ENCODE measurements at regions not wholly inside any gene's neighbourhood (a gene's known extent, or its start where the extent isn't known, plus 50 kb on each side); places are given as distances from the start of the nearest gene placed in this dataset.

- intact Hi-C loops (cut with DNase I; ENCODE audit: low total_unique reads): no loop called here
- TF ChIP-seq POLR2A (IDR thresholded peaks at IDR 0.05) (no peak), CTCF (IDR thresholded peaks at IDR 0.05) (no peak)
- H3K4me3 ChIP-seq (ENCODE audit: low read depth, poor library complexity, severe bottlenecking): no peak overlapping the region
- 56 to 64% methylated on average over 5 of the region's 5 CpGs for WGBS, 2 donors
- no peak for DNase-seq (ENCODE audit: low spot score in 2 of 2)
Measured at GRCh38 chr1:56375326-56375804, 204.0 kb downstream of the PLPP3 start.

DNA sequence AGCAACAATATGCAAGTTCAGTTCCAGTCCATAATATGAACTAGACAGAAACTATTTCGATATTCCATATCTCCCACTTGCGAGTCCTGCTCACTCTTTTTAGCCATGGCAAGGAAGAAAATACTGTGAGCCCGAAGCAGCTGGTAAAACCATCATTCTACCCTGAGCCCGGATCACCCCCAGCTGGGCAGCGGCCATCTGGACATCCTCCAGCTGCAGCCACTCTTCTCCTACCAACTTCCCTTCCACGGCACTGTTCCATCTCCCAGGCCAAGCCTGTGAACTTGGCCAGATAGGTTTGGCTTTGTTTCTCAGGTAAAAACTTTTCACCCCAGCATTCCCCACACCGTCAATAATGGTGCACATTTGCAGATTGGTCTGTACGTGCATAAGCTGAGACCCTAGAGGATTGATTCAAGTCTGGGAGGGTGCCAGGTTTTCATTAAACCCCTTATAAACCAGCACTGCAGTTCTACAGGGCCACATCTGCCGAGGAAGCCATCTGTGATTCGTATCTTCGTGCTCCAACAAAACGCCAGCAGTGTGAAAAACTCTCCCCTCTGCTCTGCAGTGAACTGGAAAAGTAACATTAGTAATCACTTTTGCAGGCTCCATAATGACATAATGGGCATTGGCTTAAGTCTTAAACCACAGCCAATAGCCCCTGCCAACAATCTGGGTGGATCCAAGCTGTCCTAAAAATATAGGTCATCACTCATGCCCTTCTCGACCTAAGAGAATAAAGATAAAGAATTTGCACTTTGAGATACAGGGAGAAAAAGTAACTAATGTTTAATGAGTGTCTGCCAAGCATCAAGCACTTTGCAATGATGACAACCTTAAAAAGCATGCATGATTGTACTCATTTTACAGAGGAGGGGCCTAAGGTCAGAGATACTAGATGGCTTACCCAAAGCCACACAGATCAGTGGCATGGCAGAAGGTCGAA lies 205.1 kb downstream of the PLPP3 start:
- DNase-seq (ENCODE audit: low spot score in 2 of 2): no peak
- WGBS, 2 donors: 52 to 62% methylated on average over 14 of the region's 14 CpGs
- TF ChIP-seq CTCF (IDR thresholded peaks at IDR 0.05) (no peak), POLR2A (IDR thresholded peaks at IDR 0.05) (no peak)
- intact Hi-C loops (cut with DNase I; ENCODE audit: low total_unique reads): no loop called here
- no peak overlapping the region for H3K4me3 ChIP-seq (ENCODE audit: low read depth, poor library complexity, severe bottlenecking)

- TF ChIP-seq CTCF (IDR thresholded peaks at IDR 0.05) (no peak), POLR2A (IDR thresholded peaks at IDR 0.05) (no peak)
- DNase-seq (ENCODE audit: low spot score in 2 of 2): no peak
- no peak overlapping the region for H3K4me3 ChIP-seq (ENCODE audit: low read depth, poor library complexity, severe bottlenecking)
- intact Hi-C loops (cut with DNase I; ENCODE audit: low total_unique reads): no loop called here
- WGBS, 2 donors: 96 to 98% methylated on average over 6 of the region's 6 CpGs
Measured at GRCh38 chr1:56370513-56370912, 208.8 kb downstream of the PLPP3 start.

- TF ChIP-seq POLR2A (IDR thresholded peaks at IDR 0.05): no peak
- no peak overlapping the region for H3K4me3 ChIP-seq (ENCODE audit: low read depth, poor library complexity, severe bottlenecking)
- 82 to 87% methylated on average over 7 of the region's 7 CpGs for WGBS, 2 donors
- no peak for DNase-seq (ENCODE audit: low spot score in 2 of 2)
- intact Hi-C loops (cut with DNase I; ENCODE audit: low total_unique reads): no loop called here
Measured at GRCh38 chr1:56363007-56363770, 216.2 kb downstream of the PLPP3 start.

GRCh38 chr1:56360021-56360420 lies 219.3 kb downstream of the PLPP3 start:
- H3K4me3 ChIP-seq (ENCODE audit: low read depth, poor library complexity, severe bottlenecking): no peak overlapping the region
- 95 to 98% methylated on average over 3 of the region's 3 CpGs for WGBS, 2 donors
- TF ChIP-seq CTCF (IDR thresholded peaks at IDR 0.05) (no peak), POLR2A (IDR thresholded peaks at IDR 0.05) (no peak)
- DNase-seq (ENCODE audit: low spot score in 2 of 2): no peak
- intact Hi-C loops (cut with DNase I; ENCODE audit: low total_unique reads): no loop called here

DNA sequence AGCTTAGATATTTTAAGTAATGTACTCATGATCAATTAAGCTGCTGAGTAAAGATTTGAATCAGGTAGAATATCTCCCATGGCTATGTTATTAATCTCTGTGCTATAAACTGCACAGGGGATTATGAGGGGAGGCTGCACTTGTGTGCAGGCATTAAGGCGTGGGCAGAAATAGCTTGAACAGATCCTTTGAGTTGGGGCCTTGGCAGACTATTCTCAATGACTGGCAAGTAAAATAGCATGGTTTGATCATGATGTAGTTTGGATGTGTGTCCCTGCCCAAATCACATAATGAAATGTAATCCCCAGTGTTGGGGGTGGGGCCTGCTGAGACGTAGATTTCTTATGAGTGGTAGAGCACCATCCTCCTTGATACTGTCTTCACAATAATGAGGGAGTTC lies 220.3 kb downstream of the PLPP3 start:
- no peak for TF ChIP-seq CTCF (IDR thresholded peaks at IDR 0.05)
- TF ChIP-seq POLR2A (IDR thresholded peaks at IDR 0.05): no peak
- DNase-seq (ENCODE audit: low spot score in 2 of 2): no peak
- 81 to 91% methylated on average over 2 of the region's 2 CpGs for WGBS, 2 donors
- intact Hi-C loops (cut with DNase I; ENCODE audit: low total_unique reads): no loop called here
- no peak overlapping the region for H3K4me3 ChIP-seq (ENCODE audit: low read depth, poor library complexity, severe bottlenecking)

Data from lower leg skin (tissue), 4 donors.